ENCODE measurements at regions not wholly inside any gene's neighbourhood (a gene's known extent, or its start where the extent isn't known, plus 50 kb on each side); places are given as distances from the start of the nearest gene placed in this dataset.

GRCh38 chr1:59178339-59179187 lies 118.3 kb upstream of the FGGY start:
- Mint-ChIP-seq H3K27me3 (ENCODE audit: insufficient read depth, unreplicated experiment) (no peaks in the 10 kb centered on the region), H3K27ac (ENCODE audit: low read depth, unreplicated experiment) (no peak overlapping the region), H3K4me1 (ENCODE audit: insufficient read depth, unreplicated experiment) (peaks cover 12% of the 10 kb centered on the region), H3K4me3 (ENCODE audit: unreplicated experiment) (no peak overlapping the region), H3K36me3 (ENCODE audit: insufficient read depth, unreplicated experiment) (no peaks in the 10 kb centered on the region), H3K9me3 (ENCODE audit: unreplicated experiment) (peaks cover 8% of the 10 kb centered on the region)
- intact Hi-C loops (cut with micrococcal nuclease) = no loop called here
- POLR2A ChIA-PET = interaction anchor here (0.6 to 1.2 kb wide), 2 partner anchors 9 to 34 kb away, joined by 3 read pairs; no protein-coding TSS in a partner anchor
- CTCF ChIA-PET = interaction anchor here (0.6 kb wide), 1 partner anchor 175 kb away, joined by 3 read pairs; no protein-coding TSS in a partner anchor
- no peak for DNase-seq (ENCODE audit: unreplicated experiment)
- TF ChIP-seq CTCF (IDR thresholded peaks at IDR 0.05; ENCODE audit: unreplicated experiment) = no peak
- no TSS peak for BruUV-seq (replicated peaks)

- TF ChIP-seq CTCF (IDR thresholded peaks at IDR 0.05; ENCODE audit: unreplicated experiment) = no peak
- no peaks in the 10 kb centered on the region for H3K36me3 Mint-ChIP-seq (ENCODE audit: insufficient read depth, unreplicated experiment)
- no peaks in the 10 kb centered on the region for H3K27me3 Mint-ChIP-seq (ENCODE audit: insufficient read depth, unreplicated experiment)
- H3K4me1 Mint-ChIP-seq (ENCODE audit: insufficient read depth, unreplicated experiment) = peaks cover 6% of the 10 kb centered on the region
- no peak for DNase-seq (ENCODE audit: unreplicated experiment)
- ChIA-PET CTCF (interaction anchor here (0.5 kb wide), 1 partner anchor 36 kb away, joined by 3 read pairs; no protein-coding TSS in a partner anchor), POLR2A (interaction anchor here (0.7 to 1.2 kb wide), 2 partner anchors 10 to 495 kb away, joined by 3 read pairs; no protein-coding TSS in a partner anchor)
- no peak overlapping the region for H3K4me3 Mint-ChIP-seq (ENCODE audit: unreplicated experiment)
- H3K27ac Mint-ChIP-seq (ENCODE audit: low read depth, unreplicated experiment) = no peak overlapping the region
- intact Hi-C loops (cut with micrococcal nuclease) = no loop called here
- H3K9me3 Mint-ChIP-seq (ENCODE audit: unreplicated experiment) = peaks cover 8% of the 10 kb centered on the region
- no TSS peak for BruUV-seq (replicated peaks)
Observed at GRCh38 chr1:59179673-59180072, 117.2 kb upstream of the FGGY start.

- ChIA-PET POLR2A (interaction anchor here (0.6 to 1.4 kb wide), 4 partner anchors 10 to 48 kb away, joined by 3 to 4 read pairs (median 3); no protein-coding TSS in a partner anchor), CTCF (no interaction called here)
- Mint-ChIP-seq H3K4me1 (ENCODE audit: insufficient read depth, unreplicated experiment) (peaks cover 6% of the 10 kb centered on the region), H3K9me3 (ENCODE audit: unreplicated experiment) (peaks cover 8% of the 10 kb centered on the region), H3K27ac (ENCODE audit: low read depth, unreplicated experiment) (no peak overlapping the region), H3K4me3 (ENCODE audit: unreplicated experiment) (no peak overlapping the region), H3K27me3 (ENCODE audit: insufficient read depth, unreplicated experiment) (no peaks in the 10 kb centered on the region), H3K36me3 (ENCODE audit: insufficient read depth, unreplicated experiment) (no peaks in the 10 kb centered on the region)
- no peak for DNase-seq (ENCODE audit: unreplicated experiment)
- no peak for TF ChIP-seq CTCF (IDR thresholded peaks at IDR 0.05; ENCODE audit: unreplicated experiment)
- BruUV-seq (replicated peaks) = no TSS peak
- intact Hi-C loops (cut with micrococcal nuclease) = no loop called here
Observed at GRCh38 chr1:59180735-59181134, 116.2 kb upstream of the FGGY start.

GRCh38 chr1:59183749-59184317 lies 113.1 kb upstream of the FGGY start:
- Mint-ChIP-seq H3K9me3 (ENCODE audit: unreplicated experiment) (no peaks in the 10 kb centered on the region), H3K4me3 (ENCODE audit: unreplicated experiment) (no peak overlapping the region), H3K36me3 (ENCODE audit: insufficient read depth, unreplicated experiment) (no peaks in the 10 kb centered on the region), H3K4me1 (ENCODE audit: insufficient read depth, unreplicated experiment) (no peaks in the 10 kb centered on the region), H3K27me3 (ENCODE audit: insufficient read depth, unreplicated experiment) (no peaks in the 10 kb centered on the region), H3K27ac (ENCODE audit: low read depth, unreplicated experiment) (no peak overlapping the region)
- no TSS peak for BruUV-seq (replicated peaks)
- DNase-seq (ENCODE audit: unreplicated experiment) = no peak
- CTCF ChIA-PET = interaction anchor here (0.6 kb wide), 1 partner anchor 490 kb away, joined by 3 read pairs; no protein-coding TSS in a partner anchor
- TF ChIP-seq CTCF (IDR thresholded peaks at IDR 0.05; ENCODE audit: unreplicated experiment) = no peak
- intact Hi-C loops (cut with micrococcal nuclease) = no loop called here
- POLR2A ChIA-PET = no interaction called here
